Colonic mucosa (tissue), 4 donors: ENCODE measurements at regions not wholly inside any gene's neighbourhood (a gene's known extent, or its start where the extent isn't known, plus 50 kb on each side); places are given as distances from the start of the nearest gene placed in this dataset.

ENCODE experiments used
- DNase-seq: peaks from one replicate; pipeline ENCODE4 v3.0.0-alpha.2; 2020
- H3K27ac ChIP-seq: fragments of 200-600 bp; one replicate; pipeline ENCODE4 v1.8.0; 2021
- H3K27me3 ChIP-seq: fragments of 200-600 bp; one replicate; pipeline ENCODE4 v1.8.0; 2021
- H3K36me3 ChIP-seq: fragments of 200-600 bp; one replicate; pipeline ENCODE4 v1.8.0; 2021
- H3K4me1 ChIP-seq: fragments of 200-600 bp; one replicate; pipeline ENCODE4 v1.8.0; 2021; ENCODE audit warnings: mild to moderate bottlenecking
- H3K4me3 ChIP-seq: fragments of 200-600 bp; one replicate; pipeline ENCODE4 v1.8.0; 2021
- H3K9ac ChIP-seq, 2 donors: one replicate each; pipeline ENCODE4 v1.7.0; 2013; ENCODE audit warnings: control low read depth in 2 of 2, low read depth in 2 of 2, low read length in 2 of 2
- H3K9me3 ChIP-seq: fragments of 200-600 bp; one replicate; pipeline ENCODE4 v1.8.0; 2021
- intact Hi-C: fragments of 100-400 bp; cut with DNase I; formaldehyde crosslinking; loops from one replicate; pipeline ENCODE4 v1.14.1; 2022
- TF ChIP-seq, protein P1 (sequence below): fragments of 200-600 bp; IDR thresholded peaks from one replicate; pipeline ENCODE4 v1.8.0; 2022; ENCODE audit warnings: antibody characterized with exemption, mild to moderate bottlenecking
- donor health status: healthy.
- donor health status: DM: no; HTN: no; CAD: no.
- donor health status: DM: no; HTN: no; CAD: no.

DNA sequence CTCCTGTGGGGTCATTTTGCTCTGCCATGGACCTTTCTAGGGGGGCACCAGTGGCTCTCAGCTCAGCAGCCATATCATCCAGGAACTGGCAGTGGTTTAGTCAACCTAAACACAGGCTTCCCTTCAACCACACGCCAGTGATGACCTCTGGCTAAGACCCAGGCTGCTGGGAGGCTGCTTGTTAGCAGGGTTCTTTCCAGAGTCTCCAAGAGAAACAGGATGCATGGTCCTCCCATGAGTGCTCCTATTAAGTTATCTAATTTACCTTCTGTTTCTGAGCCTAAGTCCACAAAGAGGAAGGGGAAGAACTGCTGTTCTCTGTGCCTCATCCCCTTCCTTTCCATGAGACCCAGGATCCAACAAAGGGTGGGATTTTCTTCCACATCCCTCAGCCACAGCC lies 137.3 kb upstream of the PLXNA2 start:
- no peaks in the 10 kb centered on the region for H3K36me3 ChIP-seq
- H3K27me3 ChIP-seq: no peaks in the 10 kb centered on the region
- no peak for DNase-seq
- H3K9ac ChIP-seq: no peak overlapping the region
- TF ChIP-seq, protein P1, sequence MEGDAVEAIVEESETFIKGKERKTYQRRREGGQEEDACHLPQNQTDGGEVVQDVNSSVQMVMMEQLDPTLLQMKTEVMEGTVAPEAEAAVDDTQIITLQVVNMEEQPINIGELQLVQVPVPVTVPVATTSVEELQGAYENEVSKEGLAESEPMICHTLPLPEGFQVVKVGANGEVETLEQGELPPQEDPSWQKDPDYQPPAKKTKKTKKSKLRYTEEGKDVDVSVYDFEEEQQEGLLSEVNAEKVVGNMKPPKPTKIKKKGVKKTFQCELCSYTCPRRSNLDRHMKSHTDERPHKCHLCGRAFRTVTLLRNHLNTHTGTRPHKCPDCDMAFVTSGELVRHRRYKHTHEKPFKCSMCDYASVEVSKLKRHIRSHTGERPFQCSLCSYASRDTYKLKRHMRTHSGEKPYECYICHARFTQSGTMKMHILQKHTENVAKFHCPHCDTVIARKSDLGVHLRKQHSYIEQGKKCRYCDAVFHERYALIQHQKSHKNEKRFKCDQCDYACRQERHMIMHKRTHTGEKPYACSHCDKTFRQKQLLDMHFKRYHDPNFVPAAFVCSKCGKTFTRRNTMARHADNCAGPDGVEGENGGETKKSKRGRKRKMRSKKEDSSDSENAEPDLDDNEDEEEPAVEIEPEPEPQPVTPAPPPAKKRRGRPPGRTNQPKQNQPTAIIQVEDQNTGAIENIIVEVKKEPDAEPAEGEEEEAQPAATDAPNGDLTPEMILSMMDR: no peak
- no peak overlapping the region for H3K4me3 ChIP-seq
- intact Hi-C loops: no loop called here
- no peaks in the 10 kb centered on the region for H3K9me3 ChIP-seq
- no peak overlapping the region for H3K27ac ChIP-seq
- H3K4me1 ChIP-seq: no peaks in the 10 kb centered on the region

DNA sequence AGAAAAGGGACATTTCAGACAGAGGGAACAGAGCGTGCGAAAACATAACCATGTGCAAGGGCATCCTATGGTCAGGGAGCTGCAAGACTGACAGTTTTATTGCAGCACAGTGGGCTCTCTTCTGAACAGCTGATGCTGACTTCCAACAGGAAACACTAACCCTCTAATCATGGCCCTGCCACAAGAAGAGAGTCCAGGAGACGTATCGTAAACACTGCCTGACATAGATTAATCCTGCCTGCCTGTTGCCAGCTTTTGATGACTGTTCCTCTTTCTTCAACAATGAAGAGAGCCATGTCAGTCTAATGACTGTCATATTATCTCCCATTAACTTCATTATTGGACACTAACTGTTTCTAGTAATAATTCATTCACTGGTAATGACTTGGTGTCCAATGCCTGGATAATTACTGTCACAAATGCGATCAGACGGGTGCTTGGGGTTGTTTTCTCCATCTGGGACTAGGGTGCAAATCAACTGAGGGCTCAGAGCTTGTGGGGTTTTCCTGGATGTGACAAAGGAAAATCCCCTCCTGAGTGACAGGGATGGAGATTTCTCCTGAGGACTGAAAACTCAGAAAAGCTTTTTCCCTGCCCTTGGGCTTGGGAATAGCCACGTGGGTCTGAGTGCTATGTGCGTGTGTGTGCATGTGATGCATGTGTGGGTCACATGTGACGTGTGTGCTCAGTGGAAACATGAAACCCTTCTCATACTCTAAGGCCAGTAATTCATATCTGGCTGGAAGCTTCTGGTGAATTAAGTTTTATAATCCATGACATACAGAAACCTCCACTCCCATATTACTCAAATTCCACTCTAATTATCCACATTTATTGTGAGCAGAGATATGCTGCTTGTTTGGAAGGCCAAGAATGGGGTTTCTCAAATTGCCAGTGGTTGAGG lies 144.0 kb upstream of the PLXNA2 start:
- no peaks in the 10 kb centered on the region for H3K4me1 ChIP-seq
- H3K36me3 ChIP-seq: no peaks in the 10 kb centered on the region
- DNase-seq: no peak
- TF ChIP-seq, protein P1: no peak
- intact Hi-C loops: no loop called here
- no peaks in the 10 kb centered on the region for H3K27me3 ChIP-seq
- H3K27ac ChIP-seq: no peak overlapping the region
- no peak overlapping the region for H3K9ac ChIP-seq
- no peaks in the 10 kb centered on the region for H3K9me3 ChIP-seq
- H3K4me3 ChIP-seq: no peak overlapping the region

DNA sequence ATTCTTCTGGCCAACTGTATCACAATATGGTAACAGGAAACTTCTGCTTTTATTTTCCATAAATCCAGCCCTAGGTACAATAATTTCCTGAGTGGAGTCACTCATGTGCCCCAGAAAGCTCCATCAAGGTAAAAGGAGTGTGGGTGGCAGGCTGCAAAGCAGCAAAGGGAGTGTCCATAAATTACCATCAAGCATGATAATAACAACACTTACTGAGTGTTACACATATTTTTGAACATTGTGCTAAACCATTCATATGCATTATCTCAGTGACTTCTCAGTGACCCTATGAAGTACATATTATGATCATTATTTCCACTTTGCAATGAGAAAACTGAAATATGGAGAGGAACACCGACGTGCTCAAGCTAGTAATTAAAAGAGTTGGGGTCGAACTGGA lies 149.2 kb upstream of the PLXNA2 start:
- no peak for DNase-seq
- no peaks in the 10 kb centered on the region for H3K36me3 ChIP-seq
- no peaks in the 10 kb centered on the region for H3K27me3 ChIP-seq
- no peaks in the 10 kb centered on the region for H3K9me3 ChIP-seq
- intact Hi-C loops: no loop called here
- no peaks in the 10 kb centered on the region for H3K4me1 ChIP-seq
- no peak overlapping the region for H3K4me3 ChIP-seq
- TF ChIP-seq, protein P1: no peak
- no peak overlapping the region for H3K9ac ChIP-seq
- H3K27ac ChIP-seq: no peak overlapping the region

DNA sequence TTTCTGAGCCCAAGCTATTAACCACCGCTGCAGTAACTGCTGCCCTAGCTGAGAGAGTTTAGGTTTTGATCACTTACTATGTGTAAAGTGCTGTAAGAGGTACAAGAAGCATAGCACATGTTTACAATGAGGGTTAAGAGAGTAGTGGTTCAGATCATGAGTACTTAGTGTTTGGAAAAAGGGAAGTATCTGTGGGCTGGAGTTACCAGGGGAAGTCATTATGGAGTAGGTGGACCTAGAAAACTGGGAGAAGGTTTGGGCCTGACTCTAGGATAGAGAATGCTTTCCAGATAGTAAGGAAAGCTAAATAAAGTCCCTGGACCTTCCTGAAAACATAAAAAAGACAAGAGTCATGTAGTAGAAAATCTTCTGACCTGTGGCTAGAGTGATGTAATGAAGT lies 149.6 kb upstream of the PLXNA2 start:
- no peaks in the 10 kb centered on the region for H3K36me3 ChIP-seq
- H3K4me1 ChIP-seq: no peaks in the 10 kb centered on the region
- H3K27ac ChIP-seq: no peak overlapping the region
- TF ChIP-seq, protein P1: no peak
- H3K9ac ChIP-seq: no peak overlapping the region
- no peaks in the 10 kb centered on the region for H3K9me3 ChIP-seq
- no peak overlapping the region for H3K4me3 ChIP-seq
- H3K27me3 ChIP-seq: no peaks in the 10 kb centered on the region
- intact Hi-C loops: no loop called here
- DNase-seq: no peak

DNA sequence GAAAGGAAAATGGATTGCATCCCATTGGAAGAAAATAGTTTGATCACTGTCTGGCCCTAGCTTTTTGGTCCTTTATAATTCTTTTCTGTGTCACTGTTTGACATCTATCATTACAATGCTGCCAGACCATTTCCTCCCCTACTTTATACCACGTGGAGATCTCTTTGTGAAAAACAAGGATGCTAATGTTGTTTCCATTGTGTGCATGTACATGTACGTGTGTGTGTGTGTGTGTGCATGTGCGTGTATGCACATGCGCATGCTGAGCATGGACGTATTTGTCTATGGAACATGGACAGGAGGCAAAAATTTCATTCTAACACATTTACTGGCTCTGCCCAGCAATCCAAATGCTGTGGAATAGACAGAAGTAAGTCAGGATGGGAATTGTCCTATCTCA lies 153.1 kb upstream of the PLXNA2 start:
- no peaks in the 10 kb centered on the region for H3K36me3 ChIP-seq
- no peak overlapping the region for H3K27ac ChIP-seq
- H3K4me1 ChIP-seq: no peaks in the 10 kb centered on the region
- TF ChIP-seq, protein P1: no peak
- no peaks in the 10 kb centered on the region for H3K27me3 ChIP-seq
- intact Hi-C loops: no loop called here
- DNase-seq: no peak
- H3K4me3 ChIP-seq: no peak overlapping the region
- no peak overlapping the region for H3K9ac ChIP-seq
- H3K9me3 ChIP-seq: no peaks in the 10 kb centered on the region
